Upper lobe of right lung (tissue), 1 donor: ENCODE measurements at regions not wholly inside any gene's neighbourhood (a gene's known extent, or its start where the extent isn't known, plus 50 kb on each side); places are given as distances from the start of the nearest gene placed in this dataset.

ENCODE experiments used
- ATAC-seq: fragments of 200-7000 bp; cut with Tn5 transposase; one replicate; pipeline ENCODE4 v1.9.1; 2020; ENCODE audit warnings: mild to moderate bottlenecking, moderate library complexity
- DNase-seq: peaks from one replicate; pipeline ENCODE4 v3.0.0-alpha.2; 2020
- H3K27ac ChIP-seq: fragments of 200-600 bp; one replicate; pipeline ENCODE4 v1.8.0; 2022
- H3K27me3 ChIP-seq: fragments of 200-600 bp; one replicate; pipeline ENCODE4 v1.8.0; 2022; ENCODE audit warnings: mild to moderate bottlenecking
- H3K36me3 ChIP-seq: fragments of 200-600 bp; one replicate; pipeline ENCODE4 v1.8.0; 2022
- H3K4me1 ChIP-seq: fragments of 200-600 bp; one replicate; pipeline ENCODE4 v1.8.0; 2022
- H3K4me3 ChIP-seq: fragments of 200-600 bp; one replicate; pipeline ENCODE4 v1.8.0; 2022; ENCODE audit warnings: mild to moderate bottlenecking
- H3K9me3 ChIP-seq: fragments of 200-600 bp; one replicate; pipeline ENCODE4 v1.8.0; 2022
- intact Hi-C: fragments of 100-400 bp; cut with DNase I; formaldehyde crosslinking; loops from one replicate; pipeline ENCODE4 v1.11.0; 2022
- TF ChIP-seq, protein P1 (sequence below): fragments of 200-600 bp; IDR thresholded peaks from one replicate; pipeline ENCODE4 v1.8.0; 2022; ENCODE audit warnings: antibody characterized with exemption
- donor health status: DM: no; HTN: yes; CAD: no; lungs with severe emphysema.

DNA sequence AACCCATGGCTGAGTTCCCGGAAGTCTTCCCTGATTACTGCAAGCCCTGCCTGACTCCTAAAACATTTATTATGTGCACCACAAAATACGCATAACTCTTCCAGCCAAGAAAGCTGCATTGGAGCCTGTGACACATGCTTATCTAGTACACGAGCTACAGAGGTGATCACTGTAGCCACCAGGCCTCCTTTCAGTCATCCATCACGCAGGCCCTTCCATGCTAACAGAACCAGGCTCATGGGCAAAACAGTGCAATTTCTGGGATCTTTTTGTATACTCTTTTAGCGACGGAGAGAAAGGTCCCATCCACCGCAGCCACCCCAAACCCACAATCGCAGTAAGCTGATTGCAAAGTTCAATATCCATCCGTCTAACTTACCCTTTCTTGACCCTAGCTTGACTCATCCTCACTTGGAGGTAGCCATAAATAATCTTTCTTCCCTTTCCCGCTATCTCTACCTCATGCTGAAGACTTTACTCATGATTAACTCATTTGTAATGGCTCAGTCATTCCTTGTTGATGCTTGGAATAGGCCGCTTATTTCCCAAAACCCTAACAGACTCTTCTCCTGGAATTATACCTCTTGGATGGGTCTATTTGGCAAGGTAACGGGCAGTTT lies 1203.5 kb downstream of the TYW1 start:
- H3K4me1 ChIP-seq, result no peaks in the 10 kb centered on the region
- DNase-seq (no peak), ATAC-seq (no peak)
- TF ChIP-seq, protein P1, sequence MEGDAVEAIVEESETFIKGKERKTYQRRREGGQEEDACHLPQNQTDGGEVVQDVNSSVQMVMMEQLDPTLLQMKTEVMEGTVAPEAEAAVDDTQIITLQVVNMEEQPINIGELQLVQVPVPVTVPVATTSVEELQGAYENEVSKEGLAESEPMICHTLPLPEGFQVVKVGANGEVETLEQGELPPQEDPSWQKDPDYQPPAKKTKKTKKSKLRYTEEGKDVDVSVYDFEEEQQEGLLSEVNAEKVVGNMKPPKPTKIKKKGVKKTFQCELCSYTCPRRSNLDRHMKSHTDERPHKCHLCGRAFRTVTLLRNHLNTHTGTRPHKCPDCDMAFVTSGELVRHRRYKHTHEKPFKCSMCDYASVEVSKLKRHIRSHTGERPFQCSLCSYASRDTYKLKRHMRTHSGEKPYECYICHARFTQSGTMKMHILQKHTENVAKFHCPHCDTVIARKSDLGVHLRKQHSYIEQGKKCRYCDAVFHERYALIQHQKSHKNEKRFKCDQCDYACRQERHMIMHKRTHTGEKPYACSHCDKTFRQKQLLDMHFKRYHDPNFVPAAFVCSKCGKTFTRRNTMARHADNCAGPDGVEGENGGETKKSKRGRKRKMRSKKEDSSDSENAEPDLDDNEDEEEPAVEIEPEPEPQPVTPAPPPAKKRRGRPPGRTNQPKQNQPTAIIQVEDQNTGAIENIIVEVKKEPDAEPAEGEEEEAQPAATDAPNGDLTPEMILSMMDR, result no peak
- no peaks in the 10 kb centered on the region for H3K27me3 ChIP-seq
- no peak overlapping the region for H3K4me3 ChIP-seq
- intact Hi-C loops, result no loop called here
- no peak overlapping the region for H3K27ac ChIP-seq
- H3K9me3 ChIP-seq, result no peaks in the 10 kb centered on the region
- H3K36me3 ChIP-seq, result no peaks in the 10 kb centered on the region

DNA sequence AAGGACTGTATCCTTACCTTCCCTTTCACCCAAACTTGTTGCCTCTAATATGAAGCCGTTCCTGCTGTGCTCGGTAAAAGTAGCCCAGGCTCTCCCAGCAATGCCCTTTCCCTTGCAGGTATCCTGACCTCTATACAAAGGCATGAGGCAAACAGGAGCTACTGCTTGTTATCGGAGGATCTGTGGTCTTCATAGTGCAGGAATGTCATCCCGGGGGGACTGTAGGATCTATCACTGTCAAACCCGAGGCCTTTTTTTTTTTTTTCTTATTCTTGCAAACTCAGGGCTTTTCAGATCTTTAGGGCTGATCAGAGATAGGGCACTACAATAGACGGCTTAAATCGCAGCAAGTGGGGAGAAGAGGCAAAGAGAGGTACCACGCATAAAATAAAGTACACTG lies 1206.6 kb downstream of the TYW1 start:
- H3K9me3 ChIP-seq, result no peaks in the 10 kb centered on the region

DNA sequence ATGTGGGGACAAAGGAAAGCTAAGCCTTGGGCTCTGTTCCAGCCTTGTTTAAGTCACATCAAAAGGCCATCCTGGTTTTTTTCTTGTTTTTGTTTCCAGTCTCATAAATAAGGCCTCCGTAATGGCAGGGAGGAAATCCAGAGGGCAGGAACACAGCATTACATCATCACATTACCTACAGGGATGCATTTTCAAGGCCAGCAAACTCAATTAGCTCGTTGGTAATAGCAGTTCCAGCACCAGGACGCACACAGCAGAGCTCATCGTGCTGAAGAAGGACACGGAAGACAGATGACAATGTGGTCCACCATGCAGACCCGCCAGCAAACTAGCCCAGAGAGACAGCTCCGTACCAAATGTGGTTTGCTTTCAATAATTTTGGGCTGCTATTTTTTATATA lies 1209.2 kb downstream of the TYW1 start:
- DNase-seq, result no peak
- no peak overlapping the region for H3K4me3 ChIP-seq
- H3K27me3 ChIP-seq, result no peaks in the 10 kb centered on the region
- ATAC-seq, result no peak
- intact Hi-C loops, result no loop called here
- H3K9me3 ChIP-seq, result no peaks in the 10 kb centered on the region
- no peaks in the 10 kb centered on the region for H3K36me3 ChIP-seq
- H3K4me1 ChIP-seq, result no peaks in the 10 kb centered on the region
- TF ChIP-seq, protein P1, result no peak
- no peak overlapping the region for H3K27ac ChIP-seq

More for the DNA sequence above, 1206.6 kb downstream of the TYW1 start:
- Histone ChIP-seq H3K27me3 (no peaks in the 10 kb centered on the region), H3K4me1 (no peaks in the 10 kb centered on the region), H3K36me3 (no peaks in the 10 kb centered on the region), H3K27ac (no peak overlapping the region), H3K4me3 (no peak overlapping the region)
- DNase-seq (no peak), ATAC-seq (no peak)
- intact Hi-C loops, result no loop called here
- TF ChIP-seq, protein P1, result no peak

DNA sequence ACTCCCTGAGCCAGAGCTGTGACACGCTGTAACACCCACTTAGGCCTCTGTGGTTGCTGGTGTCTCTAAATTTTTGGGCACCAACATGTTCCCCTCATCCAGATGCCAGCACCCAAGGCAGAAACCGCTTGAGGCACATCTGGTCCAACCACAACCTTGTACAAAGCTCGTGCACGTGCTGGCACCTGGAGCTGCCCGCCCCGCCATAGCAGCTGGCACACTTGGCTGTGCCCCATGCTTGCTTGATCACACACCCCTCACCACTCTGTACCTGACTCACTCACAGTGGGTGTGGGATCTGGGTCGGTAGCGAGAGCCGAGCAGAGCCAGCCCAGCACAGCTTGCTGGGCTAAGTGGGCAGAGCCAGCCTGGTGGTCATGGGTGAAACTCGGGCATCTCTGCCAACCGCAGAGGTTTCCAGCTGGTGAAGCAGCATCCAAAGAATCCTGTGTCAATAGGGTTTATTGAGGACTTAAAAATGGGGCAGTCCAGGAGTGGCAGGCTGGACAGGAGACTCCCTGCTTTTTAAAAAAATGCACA lies 1210.4 kb downstream of the TYW1 start:
- H3K36me3 ChIP-seq, result no peaks in the 10 kb centered on the region
- no peak overlapping the region for H3K4me3 ChIP-seq
- ATAC-seq (no peak), DNase-seq (no peak)
- TF ChIP-seq, protein P1, result no peak
- no peaks in the 10 kb centered on the region for H3K4me1 ChIP-seq
- H3K27ac ChIP-seq, result no peak overlapping the region
- intact Hi-C loops, result no loop called here
- H3K27me3 ChIP-seq, result no peaks in the 10 kb centered on the region
- H3K9me3 ChIP-seq, result no peaks in the 10 kb centered on the region

DNA sequence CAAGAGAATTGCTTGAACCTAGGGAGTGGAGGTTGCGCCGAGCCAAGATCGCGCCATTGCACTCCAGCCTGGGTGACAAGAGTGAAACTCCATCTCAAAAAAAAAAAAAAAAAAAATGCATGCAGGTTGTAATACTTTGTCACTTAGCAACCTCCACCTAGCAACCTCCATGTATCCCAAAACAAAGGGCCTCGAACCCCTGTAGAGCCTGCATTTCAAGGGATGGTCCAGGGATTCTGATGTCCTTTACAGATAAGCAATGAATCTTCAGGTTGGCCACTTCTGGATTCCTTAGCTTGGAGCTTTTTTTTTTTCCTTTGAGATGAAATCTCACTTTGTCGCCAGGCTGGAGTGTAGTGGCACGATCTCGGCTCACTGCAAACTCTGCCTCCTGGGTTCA lies 1211.0 kb downstream of the TYW1 start:
- TF ChIP-seq, protein P1, result no peak
- intact Hi-C loops, result no loop called here
- H3K27me3 ChIP-seq, result no peaks in the 10 kb centered on the region
- no peak overlapping the region for H3K27ac ChIP-seq
- no peaks in the 10 kb centered on the region for H3K4me1 ChIP-seq
- H3K36me3 ChIP-seq, result no peaks in the 10 kb centered on the region
- no peak overlapping the region for H3K4me3 ChIP-seq
- no peak for DNase-seq
- ATAC-seq, result no peak
- H3K9me3 ChIP-seq, result no peaks in the 10 kb centered on the region

DNA sequence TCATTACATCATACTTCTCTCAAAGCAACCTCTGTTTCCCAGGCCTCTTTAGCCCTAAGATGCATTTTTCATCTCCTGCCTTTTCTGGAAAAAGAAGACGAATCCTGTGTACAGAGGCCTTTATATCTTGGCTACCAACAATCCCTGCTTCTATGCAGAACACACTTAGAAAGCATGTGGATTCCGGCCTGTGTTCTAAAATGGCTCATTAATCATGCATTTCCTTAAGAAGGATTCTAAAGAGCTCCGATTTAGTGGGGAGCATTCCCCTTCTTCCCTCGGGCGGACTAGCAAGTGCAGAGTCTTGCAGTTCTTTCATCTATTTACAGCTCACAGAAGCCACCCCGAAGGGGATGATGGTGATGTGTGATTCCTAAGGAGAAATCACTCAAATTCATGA lies 1212.9 kb downstream of the TYW1 start:
- no peaks in the 10 kb centered on the region for H3K27me3 ChIP-seq
- no peaks in the 10 kb centered on the region for H3K9me3 ChIP-seq
- TF ChIP-seq, protein P1, result no peak
- intact Hi-C loops, result no loop called here
- ATAC-seq, result no peak
- no peaks in the 10 kb centered on the region for H3K36me3 ChIP-seq
- DNase-seq, result no peak
- H3K4me3 ChIP-seq, result no peak overlapping the region
- H3K27ac ChIP-seq, result no peak overlapping the region
- H3K4me1 ChIP-seq, result no peaks in the 10 kb centered on the region
